Stimulated activated CD8-positive, alpha-beta memory T cell treated with anti-CD3 and anti-CD28 coated beads, Interleukin-15, amount 100 ng/mL, for 48 hours (primary cell): ENCODE measurements at regions not wholly inside any gene's neighbourhood (a gene's known extent, or its start where the extent isn't known, plus 50 kb on each side); places are given as distances from the start of the nearest gene placed in this dataset.

ENCODE experiments used
- DNase-seq, 2 donors: peaks; one replicate each; pipeline ENCODE4 v3.0.0-alpha.2; 2020; ENCODE audit warnings: low read depth in 2 of 2

DNA sequence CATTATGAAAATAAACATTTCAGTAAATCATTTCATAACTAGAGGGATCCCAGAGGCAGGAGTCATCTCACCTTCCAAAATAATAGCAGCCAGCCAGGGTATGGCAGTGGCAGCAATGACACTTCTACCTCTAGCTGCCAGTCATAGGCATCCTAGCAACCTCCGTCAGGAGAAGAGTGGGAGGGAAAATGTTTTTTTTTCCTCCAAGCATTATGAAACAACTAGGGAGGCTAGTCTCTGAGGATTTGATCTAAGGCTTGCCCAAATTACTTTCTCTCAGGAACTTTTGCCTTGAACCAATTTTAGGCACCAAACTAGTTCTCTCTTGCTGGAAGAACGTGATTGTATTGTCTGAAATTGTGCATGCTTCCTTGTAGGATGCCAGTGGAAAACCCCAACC, 208.7 kb upstream of the PREP start:
- DNase-seq: no peak

DNA sequence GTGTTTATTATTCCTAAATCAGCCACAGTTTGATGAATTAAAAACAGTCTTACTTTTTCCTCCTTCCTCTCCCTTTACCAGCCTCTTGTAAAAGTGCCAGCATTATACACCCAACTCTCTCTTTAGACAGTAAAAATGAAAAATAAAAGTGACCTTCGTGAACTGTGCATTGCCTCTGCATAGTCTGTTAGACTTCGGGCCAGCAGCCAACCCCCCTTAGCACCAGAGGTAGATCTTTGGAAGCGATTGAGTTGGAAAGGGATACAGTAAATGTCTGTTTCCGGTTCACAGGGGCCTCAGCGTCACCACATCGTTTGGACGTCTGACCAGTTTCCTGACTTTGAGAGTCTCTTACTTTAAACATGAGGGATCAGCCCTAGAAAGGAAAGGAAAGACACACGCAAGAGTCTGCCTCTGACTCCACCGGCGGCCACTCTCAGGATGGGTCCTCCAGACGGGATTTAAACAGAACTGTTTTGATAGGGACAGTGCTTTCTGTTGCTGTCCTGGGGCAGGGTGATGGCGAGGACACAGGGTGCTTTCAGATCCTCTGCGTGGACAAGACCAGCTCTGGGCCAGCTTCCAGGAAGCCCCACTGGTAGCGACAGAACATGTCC, 206.6 kb upstream of the PREP start:
- no peak for DNase-seq

DNA sequence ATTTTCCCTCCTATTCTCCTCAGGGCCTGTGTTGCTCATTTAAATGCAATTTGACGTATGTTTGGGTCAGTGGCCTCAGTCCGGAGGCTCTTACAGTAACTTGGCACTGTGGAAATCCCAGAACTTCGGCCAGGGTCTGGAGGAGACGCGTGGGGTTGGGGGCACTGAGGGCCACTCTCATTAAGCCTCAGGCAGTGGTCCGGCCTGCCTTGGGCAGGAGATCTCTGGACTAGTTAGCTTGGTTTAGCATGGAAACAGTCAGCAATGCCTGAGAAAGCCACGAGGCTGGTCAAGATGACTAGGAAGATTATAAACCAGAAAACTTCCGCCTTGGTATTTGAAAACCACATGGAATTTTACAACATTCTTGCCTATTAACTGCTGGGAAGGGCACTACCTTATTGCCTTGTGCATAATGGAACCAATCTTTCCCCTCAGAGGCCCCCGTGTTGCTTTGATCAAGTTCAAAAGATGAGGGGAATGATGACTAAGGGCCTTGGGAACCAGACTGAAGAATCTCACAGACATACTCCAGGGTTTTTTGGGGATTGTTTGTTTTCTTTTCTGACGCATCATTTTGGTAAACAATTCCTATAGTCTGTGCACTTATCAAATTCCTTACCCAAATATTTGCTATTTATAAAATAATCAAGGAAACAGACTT, 206.0 kb upstream of the PREP start:
- no peak for DNase-seq

DNA sequence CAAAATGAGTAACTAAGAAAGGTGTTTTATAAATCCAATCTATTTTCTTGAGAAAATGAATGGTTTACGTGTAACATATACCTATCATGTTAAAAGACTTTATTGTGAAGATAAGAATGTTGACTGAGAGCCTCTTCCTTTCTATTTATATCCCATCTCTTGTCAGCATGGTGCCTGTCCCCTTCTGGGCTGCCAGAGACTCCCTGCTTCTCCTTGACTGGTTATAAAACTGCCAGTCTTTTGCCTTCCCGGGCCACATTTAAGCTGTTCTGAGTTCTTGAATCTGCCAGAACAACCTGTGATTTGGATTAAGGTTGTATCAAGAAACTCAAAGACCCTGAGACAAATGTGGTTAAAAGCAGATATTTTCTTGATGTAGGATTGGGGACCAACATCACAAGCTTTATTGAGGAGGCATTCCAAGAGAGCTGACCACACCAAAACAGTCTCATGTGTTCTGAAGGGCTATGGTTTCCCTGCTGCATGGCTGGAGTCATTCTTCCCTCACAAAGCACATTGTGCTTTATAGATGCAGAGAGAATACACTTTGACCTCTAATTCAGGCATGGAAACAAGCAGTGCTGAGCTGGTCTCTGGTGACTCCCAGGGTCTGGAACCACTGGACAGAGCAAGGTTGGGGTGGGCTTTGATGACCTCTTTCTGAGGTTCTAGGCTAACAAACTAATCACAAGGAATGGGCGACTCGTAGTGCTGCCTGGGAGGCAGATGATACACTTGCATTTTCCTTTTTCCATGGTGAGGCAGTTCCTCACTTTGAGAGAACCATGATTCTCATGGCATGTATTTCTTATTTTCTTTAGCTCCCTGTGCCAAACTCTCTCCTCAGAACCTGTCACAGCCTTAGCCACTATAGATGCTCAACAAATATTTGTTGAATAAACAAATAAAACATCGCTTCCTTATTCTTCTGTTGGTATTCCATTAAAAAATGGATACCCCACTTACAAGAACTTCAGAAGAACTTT, 205.0 kb upstream of the PREP start:
- no peak for DNase-seq

DNA sequence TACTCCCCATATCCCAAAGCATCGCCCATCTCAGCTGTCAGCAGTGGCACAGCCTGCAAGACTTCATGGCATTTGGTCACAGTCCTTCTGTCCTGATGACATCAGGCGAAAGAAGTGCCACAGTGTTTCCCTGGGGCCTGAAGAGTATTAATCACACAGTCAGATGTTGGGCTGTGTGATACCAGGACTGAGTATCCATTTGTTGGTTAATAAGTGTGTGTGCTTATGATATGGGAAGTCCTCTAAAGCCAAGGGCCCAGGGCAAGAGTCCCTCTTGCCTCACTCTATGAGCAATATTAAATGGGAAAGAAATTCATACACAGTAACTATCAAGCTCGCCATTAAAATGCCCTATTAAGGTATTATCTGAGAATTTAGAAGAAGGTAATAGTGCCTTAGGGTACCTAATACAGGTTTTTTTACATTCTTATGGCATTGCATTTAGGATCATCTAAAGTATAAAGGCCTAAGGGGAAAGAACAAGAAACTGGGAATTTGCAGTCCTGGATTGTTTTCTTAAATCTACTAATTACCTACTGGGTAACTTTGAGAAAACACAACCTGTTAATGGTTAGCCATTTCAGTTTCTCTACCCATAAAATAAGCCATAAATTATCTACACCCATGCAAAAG, 204.1 kb upstream of the PREP start:
- no peak for DNase-seq

DNA sequence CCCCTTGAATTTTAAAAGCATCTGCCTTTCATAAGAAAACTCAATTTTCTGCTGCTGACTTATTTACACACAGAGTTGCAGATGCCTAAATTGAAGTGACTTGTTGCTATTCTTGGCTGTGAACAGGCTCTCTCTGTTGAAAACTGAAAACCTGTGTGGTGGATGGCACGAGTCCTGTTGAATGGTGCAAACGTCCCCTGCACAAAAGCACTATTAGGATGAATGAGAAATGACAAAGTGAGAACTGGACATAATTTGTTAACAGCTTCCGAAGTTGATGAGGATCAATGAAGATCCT, 201.7 kb upstream of the PREP start:
- no peak for DNase-seq

DNA sequence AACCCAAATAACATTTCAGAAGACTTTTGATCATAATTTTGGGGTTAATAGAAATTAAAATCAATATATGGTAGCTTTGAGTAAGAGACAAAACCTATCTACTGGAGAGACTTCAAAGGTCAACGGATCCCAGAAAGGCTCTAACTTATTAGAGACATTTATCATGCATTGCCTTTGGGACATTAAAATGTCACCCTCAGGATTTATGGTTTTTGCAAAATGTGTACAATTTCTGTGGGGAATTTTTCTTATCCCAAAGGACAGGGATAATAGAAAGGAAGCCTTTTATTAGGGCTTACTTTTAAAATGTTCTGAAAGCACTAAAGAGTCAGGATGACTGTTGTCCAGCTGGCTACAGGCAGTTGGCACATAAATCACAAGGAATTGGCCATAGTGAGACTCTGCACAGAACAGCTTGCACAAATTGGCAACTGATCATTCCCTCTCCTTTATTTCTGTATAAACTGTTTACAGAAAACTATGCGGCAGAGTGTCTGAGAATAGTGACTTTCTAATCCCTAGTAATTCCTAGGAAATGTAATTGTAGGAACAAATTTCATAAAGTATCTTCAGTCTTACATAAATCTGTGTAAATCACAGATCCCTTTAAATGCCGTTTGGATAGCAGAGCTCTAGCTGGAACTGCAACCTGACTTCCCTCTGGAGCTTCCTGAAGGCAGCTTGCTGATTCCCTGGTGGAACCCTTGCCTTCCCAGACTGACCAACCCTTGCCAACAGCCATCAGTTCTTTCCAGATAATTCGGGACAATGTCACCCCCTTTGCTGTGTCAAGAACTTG, 201.1 kb upstream of the PREP start:
- no peak for DNase-seq

DNA sequence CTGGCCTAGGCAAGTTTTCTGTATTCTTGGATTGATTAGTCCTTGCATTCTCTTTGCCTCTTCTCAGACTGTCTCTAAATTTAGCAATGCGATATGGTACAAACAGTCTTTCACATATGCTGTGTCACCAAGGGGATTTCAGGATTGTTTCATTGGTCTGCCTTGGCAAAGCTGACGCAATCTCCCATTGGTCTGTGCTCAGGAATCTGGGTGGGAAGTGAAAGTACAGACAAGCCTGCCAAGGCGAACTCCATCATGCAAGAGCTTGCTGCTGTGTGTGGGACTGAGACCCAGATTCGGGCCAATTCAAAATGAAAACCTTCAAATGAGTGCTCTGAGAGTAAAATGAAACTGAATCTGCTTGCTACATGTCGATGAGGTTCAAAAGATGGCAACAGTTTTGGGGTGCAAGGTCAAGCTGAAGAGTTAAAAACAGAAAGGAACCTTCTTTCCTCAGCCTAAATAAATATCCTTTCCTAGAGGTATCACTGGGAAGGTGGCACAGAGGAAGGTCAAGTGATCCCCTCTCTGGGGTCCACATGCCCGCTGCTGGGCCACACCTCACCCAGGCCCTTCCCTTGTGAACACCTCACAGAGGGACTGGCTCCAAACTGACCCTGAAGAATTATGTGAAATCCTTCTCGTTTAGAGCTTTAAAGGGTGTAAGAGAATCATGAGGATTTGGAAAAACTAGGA, 198.8 kb upstream of the PREP start:
- DNase-seq: peak; percentile 44 to 47

DNA sequence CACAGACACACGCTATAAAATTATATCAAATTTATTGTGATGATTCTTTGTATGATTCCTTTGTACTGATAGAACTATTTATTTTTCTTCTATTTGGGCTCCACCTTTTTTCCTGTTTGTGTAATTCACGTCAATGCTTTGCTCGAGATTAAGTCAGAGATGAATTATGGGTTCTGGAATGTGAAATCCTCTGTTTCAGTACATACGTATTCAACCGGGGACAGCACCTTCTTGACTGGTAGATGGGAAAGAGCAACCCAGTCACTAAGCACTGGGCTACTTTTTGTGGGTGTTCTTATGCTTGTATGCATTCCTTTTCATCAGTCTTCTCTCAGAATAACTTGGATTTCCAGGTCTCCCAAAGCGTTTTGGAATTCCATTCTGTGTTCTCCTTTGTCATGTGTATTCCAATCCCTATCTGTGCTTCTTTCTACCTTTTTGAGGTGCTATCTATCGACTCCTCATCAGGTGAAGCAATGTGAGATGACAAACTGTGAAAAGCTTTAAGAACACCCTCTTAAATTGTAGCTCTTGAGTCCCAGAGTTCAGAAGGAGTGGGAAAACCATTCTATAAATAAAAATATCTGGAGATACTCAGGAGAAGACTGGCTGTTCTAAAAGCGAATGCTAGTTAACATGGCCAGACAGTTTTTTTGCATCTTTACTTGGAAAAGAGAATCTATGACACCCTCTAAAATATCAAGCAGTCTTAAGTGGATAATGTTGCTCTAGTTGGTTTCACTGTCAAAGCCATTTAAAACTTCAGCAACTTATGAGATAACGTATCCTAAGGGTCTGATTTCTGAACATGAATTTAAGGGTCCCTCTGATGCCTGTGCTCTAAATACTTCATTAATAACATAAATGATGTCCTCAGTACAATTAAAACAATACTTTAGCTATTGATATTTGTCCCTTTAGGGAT, 197.7 kb upstream of the PREP start:
- no peak for DNase-seq

DNA sequence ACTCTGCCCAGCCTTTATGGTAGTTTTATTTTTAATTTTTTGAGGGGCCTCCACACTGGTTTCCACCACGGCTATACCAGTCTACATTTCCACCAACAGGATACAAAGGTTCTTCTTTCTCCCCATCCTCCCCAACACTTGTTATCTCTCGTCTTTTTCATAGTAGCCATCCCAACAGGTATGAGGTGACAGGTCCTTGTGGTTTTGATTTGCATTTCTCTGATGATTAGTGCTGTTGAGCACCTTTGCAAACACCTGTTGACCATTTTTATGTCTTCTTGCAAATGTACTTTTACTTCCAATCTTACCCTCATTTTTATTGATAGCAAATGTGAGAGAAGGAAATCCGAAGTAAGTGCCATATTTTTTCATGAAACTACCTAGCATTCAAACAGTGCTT, 195.4 kb upstream of the PREP start:
- DNase-seq: no peak

DNA sequence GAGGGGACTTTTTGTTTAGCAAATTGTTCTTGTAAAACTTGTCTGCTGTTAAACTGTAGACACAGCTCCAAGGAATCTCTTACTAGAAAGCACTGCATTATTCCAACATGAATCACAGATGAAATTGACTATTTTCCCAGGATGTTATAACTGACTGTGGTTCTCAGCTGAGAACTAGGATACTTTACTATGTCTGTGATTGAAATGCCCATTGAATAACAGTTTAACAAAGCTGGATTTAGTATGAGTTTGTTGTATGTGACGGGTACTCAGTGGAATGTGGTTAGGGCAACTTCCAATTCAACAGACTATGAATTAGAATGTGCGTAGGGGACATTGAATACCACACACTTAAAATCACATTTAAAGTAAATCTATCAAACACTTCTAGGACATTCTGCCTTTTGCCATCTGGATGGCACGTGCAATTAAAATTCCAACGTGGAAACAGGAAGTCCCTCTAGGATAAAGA, 193.4 kb upstream of the PREP start:
- no peak for DNase-seq

DNA sequence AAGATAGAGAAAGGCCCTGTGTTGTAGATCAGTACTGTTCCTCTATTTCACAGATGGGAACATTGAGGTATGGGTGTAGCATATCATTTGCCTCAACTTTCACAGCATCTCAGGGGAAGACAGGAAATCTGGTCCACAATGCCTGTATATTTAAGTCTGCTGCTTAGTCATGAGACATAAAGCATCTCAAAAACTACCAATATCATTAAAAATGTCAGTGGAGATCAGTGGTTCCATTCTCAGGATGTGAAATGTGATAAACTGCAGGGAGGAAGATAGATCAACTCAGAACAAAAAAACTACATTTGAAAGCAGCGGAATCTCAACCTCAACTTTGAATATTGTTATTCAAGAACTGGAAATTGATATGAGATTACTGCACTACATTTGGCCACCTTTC, 192.9 kb upstream of the PREP start:
- no peak for DNase-seq

DNA sequence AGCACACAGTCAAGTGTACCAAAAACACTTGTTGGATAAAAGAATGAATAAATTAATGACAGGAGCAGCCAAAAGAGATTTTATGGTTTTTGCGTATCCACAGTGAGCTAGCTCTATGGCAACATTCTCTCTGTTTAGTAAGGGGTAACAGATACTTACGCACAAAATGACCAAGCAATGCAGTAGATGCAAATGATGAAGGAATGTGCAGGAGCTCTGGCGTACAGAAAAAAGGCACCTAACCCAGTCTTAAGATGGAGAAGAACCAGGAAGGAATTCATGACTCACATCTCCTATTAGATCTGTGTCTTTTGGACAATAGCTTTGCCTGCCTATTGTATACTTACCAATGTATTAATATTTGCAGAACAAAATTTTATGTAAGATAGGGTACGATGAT, 191.9 kb upstream of the PREP start:
- DNase-seq: no peak

DNA sequence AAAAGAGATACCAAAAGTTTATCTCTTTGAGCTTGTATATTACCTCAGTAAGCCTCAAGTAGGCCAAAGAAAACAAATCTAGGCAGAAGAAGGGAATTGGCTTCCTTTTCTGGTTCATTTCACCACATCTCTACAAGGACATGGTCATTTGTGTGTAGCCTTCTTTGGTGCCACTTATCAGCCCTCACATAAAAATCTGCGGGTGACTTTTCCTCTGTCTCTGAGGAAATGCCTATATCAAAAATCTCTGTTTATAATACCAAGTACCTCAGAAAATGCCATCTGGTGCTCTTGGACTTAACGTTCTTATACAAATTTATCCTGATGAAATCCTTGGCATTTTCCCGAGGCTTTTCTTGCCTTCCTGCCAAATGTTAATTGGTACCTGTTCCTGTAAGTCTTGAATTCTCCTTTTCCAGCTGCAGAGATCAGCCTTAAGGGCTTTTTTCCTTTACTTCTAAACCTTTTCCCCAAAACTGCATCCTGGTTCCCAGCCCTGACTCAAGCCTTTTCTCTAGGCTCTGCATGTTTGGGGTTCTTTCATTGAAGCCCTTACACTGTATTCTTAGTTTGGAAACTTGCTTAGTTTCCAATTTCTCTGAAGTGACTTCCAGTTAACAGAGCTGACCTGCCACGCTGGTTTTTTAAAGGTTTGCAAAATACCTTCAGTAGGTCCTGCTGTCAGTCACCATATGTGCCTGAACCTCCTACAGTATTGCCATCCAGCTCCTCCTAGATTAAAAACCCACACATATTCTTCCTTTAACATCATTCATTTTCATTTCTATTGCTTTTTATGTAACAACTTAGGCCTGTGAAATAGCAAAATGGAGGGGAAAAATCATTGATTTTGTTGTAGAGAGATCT, 191.2 kb upstream of the PREP start:
- DNase-seq: no peak

DNA sequence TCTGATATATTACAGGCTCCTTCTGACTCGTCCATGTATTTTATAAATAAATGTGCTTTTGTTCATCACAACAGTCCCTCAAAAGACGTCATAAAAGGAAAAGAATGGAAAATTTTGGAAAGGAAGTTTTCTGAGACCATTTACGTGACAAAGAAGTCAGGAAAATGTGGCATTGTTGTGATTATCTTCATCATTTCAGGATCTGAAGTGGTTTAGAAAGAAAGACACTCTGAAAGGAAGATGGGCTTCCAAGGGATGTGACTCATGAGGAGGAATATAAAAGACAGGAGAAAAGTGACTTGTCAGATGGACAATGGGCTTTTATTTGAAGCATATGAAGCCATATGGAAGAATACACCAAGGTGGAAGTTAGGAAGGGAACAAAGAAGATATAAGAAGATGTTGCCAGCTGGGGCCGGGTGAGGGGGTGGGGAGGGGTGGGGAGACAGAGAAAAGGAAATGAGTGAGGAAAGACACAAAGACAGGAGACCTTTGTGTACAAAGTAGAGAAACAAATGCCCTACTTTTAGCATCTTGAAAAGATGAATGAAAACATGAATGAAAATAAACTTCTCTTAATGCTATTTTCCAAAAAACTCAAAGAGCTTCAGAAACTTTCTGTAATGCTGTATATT, 190.3 kb upstream of the PREP start:
- no peak for DNase-seq

DNA sequence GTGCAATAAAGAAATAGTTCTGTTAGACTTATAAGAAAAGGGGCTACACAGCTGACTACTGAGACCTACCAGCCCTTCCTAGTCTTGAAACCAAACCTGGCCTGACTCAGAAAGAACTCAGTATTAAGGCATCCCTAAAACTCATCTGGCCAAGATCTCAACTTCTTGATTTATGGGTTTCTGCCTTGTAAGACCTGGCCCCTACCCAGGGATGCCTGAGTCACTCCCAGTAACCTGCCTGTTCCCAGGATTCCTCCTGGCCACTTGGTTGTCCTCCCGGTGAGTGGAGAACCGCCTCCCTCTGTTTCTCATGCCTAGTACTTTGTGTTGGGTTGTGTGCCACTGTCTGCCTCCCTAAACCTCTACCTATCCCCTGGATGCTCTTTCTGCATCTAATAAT, 189.4 kb upstream of the PREP start:
- no peak for DNase-seq

DNA sequence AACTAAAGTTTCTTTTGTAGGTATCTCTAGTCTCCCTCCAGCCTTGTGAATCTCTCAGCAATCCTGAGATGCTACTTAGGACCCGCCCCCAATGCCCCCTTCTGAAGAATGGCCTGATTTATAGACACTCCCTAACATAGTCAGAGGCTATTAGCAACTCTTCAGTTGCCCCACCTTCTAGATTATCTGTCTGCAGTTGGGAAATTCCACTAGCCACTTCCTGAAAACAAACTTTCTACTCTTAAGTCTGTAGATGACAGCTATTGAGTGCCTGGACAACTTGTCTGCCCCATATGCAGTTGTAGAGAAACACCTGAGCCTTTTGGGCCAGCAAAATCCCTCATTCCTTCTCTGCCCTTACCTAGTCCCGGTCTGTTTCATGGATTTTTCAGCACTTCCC, 188.2 kb upstream of the PREP start:
- no peak for DNase-seq

DNA sequence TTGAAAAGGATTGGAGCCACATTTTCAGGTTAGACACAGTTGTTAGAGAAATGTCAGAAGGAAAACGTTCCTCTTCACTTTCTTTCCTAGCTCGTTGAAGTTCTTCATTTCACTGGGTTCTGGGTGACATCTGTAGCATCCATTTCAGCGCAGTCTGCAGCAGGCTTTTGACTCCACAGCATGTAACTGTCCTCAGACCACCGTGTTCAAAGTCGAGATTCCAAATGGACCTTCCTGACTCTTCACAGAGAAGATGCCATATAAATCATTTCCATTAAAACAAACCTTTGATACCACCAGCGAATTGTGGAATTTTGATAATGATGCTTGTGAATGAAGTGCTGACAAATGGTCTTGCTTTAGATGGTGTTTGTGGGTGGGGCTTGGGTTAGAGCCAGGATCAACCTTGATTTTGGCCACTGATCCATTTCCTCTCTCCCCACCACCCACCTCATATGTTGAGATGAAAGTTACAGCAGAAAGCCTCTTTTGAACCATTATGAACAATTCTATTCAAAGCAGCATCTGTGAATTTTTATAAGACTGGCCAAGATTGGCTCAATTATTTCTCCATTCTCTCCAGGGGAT, 185.3 kb upstream of the PREP start:
- no peak for DNase-seq
